Ovary (tissue), 3 donors: ENCODE measurements at regions not wholly inside any gene's neighbourhood (a gene's known extent, or its start where the extent isn't known, plus 50 kb on each side); places are given as distances from the start of the nearest gene placed in this dataset.

Experiments
- CTCF ChIP-seq, 3 donors: fragments of 450-650 bp in 2 of 3; fragments of 200-600 bp in 1 of 3; IDR thresholded peaks; one replicate each; pipeline versions ENCODE4 v1.5.1 to v1.8.0; 2016 to 2022; ENCODE audit warnings: antibody characterized with exemption in 3 of 3, mild to moderate bottlenecking in 1 of 3
- EP300 ChIP-seq: sonication (generic); formaldehyde crosslinking; IDR thresholded peaks from one replicate; pipeline ENCODE4 v1.6.1; 2017; ENCODE audit warnings: antibody characterized with exemption
- POLR2A ChIP-seq: fragments of 450-650 bp; IDR thresholded peaks from one replicate; pipeline ENCODE4 v1.6.1; 2017; ENCODE audit warnings: antibody characterized with exemption, mild to moderate bottlenecking, moderate library complexity
- donor health status: DM: no; HTN: no; CAD: no.

- TF ChIP-seq CTCF (IDR thresholded peaks at IDR 0.05), result no peak
- no peak for TF ChIP-seq POLR2A
- no peak for TF ChIP-seq EP300
Observed at GRCh38 chr12:24462946-24463345, 486.0 kb downstream of the BCAT1 start.
